ENCODE measurements at regions not wholly inside any gene's neighbourhood (a gene's known extent, or its start where the extent isn't known, plus 50 kb on each side); places are given as distances from the start of the nearest gene placed in this dataset.

GRCh38 chr2:238694922-238695321 lies 153.0 kb upstream of the TWIST2 start:
- peaks cover 0 to 38% (median 17%) of the 10 kb centered on the region in 5 donors for H3K4me1 ChIP-seq (ENCODE audit: control insufficient read depth in 5 of 5, insufficient read depth in 5 of 5, low read length in 5 of 5)
- ATAC-seq (ENCODE audit: insufficient read depth, low FRiP score) = no peak
- no peaks in the 10 kb centered on the region for H3K9me3 ChIP-seq (ENCODE audit: control insufficient read depth in 4 of 4, insufficient read depth in 3 of 4, low read length in 3 of 4)
- TF ChIP-seq CTCF (IDR thresholded peaks at IDR 0.05; ENCODE audit: control extremely low read depth, extremely low read depth) = no peak
- H3K9ac ChIP-seq (ENCODE audit: insufficient read depth in 1 of 2, low read length in 2 of 2) = no peak overlapping the region
- no peak overlapping the region for H3K4me3 ChIP-seq
- 80 to 91% methylated on average over 6 of the region's 6 CpGs for WGBS, 2 donors
- no peak for DNase-seq
- H3K36me3 ChIP-seq (ENCODE audit: control insufficient read depth in 4 of 4, insufficient read depth in 4 of 4, low read length in 4 of 4) = no peaks in the 10 kb centered on the region
- H3K27ac ChIP-seq (ENCODE audit: low read depth in 1 of 2, low read length in 1 of 2) = no peak overlapping the region
- no peaks in the 10 kb centered on the region for H3K27me3 ChIP-seq (ENCODE audit: control insufficient read depth in 3 of 3, insufficient read depth in 3 of 3, low read length in 2 of 3)

GRCh38 chr2:238695538-238695937 lies 152.3 kb upstream of the TWIST2 start:
- H3K27ac ChIP-seq (ENCODE audit: low read depth in 1 of 2, low read length in 1 of 2) = no peak overlapping the region
- DNase-seq = peak; percentile 72 to 93 (median 85)
- WGBS, 2 donors = 54 to 67% methylated on average over 4 of the region's 4 CpGs

GRCh38 chr2:238696331-238696730 lies 151.6 kb upstream of the TWIST2 start:
- WGBS, 2 donors = 89 to 94% methylated on average over 4 of the region's 4 CpGs
- DNase-seq (peak in 1 of 3 donors; percentile 8), ATAC-seq (ENCODE audit: insufficient read depth, low FRiP score) (no peak)
- Histone ChIP-seq H3K36me3 (ENCODE audit: control insufficient read depth in 4 of 4, insufficient read depth in 4 of 4, low read length in 4 of 4) (no peaks in the 10 kb centered on the region), H3K27ac (ENCODE audit: low read depth in 1 of 2, low read length in 1 of 2) (no peak overlapping the region), H3K9me3 (ENCODE audit: control insufficient read depth in 4 of 4, insufficient read depth in 3 of 4, low read length in 3 of 4) (no peaks in the 10 kb centered on the region), H3K9ac (ENCODE audit: insufficient read depth in 1 of 2, low read length in 2 of 2) (no peak overlapping the region), H3K27me3 (ENCODE audit: control insufficient read depth in 3 of 3, insufficient read depth in 3 of 3, low read length in 2 of 3) (no peaks in the 10 kb centered on the region), H3K4me3 (no peak overlapping the region), H3K4me1 (ENCODE audit: control insufficient read depth in 5 of 5, insufficient read depth in 5 of 5, low read length in 5 of 5) (peaks cover 0 to 38% (median 18%) of the 10 kb centered on the region in 5 donors)
- TF ChIP-seq CTCF (IDR thresholded peaks at IDR 0.05; ENCODE audit: control extremely low read depth, extremely low read depth) = no peak

More at GRCh38 chr2:238695538-238695937, 152.3 kb upstream of the TWIST2 start:
- Histone ChIP-seq H3K9me3 (ENCODE audit: control insufficient read depth in 4 of 4, insufficient read depth in 3 of 4, low read length in 3 of 4) (no peaks in the 10 kb centered on the region), H3K27me3 (ENCODE audit: control insufficient read depth in 3 of 3, insufficient read depth in 3 of 3, low read length in 2 of 3) (no peaks in the 10 kb centered on the region), H3K4me1 (ENCODE audit: control insufficient read depth in 5 of 5, insufficient read depth in 5 of 5, low read length in 5 of 5) (peaks cover 0 to 38% (median 17%) of the 10 kb centered on the region in 5 donors), H3K4me3 (no peak overlapping the region), H3K36me3 (ENCODE audit: control insufficient read depth in 4 of 4, insufficient read depth in 4 of 4, low read length in 4 of 4) (no peaks in the 10 kb centered on the region), H3K9ac (ENCODE audit: insufficient read depth in 1 of 2, low read length in 2 of 2) (no peak overlapping the region)
- TF ChIP-seq CTCF (IDR thresholded peaks at IDR 0.05; ENCODE audit: control extremely low read depth, extremely low read depth) = no peak
- no peak for ATAC-seq (ENCODE audit: insufficient read depth, low FRiP score)

- DNase-seq (no peak), ATAC-seq (ENCODE audit: insufficient read depth, low FRiP score) (no peak)
- Histone ChIP-seq H3K27ac (ENCODE audit: low read depth in 1 of 2, low read length in 1 of 2) (no peak overlapping the region), H3K4me3 (no peak overlapping the region), H3K36me3 (ENCODE audit: control insufficient read depth in 4 of 4, insufficient read depth in 4 of 4, low read length in 4 of 4) (no peaks in the 10 kb centered on the region), H3K4me1 (ENCODE audit: control insufficient read depth in 5 of 5, insufficient read depth in 5 of 5, low read length in 5 of 5) (peaks cover 0 to 38% (median 18%) of the 10 kb centered on the region in 5 donors), H3K9me3 (ENCODE audit: control insufficient read depth in 4 of 4, insufficient read depth in 3 of 4, low read length in 3 of 4) (no peaks in the 10 kb centered on the region), H3K27me3 (ENCODE audit: control insufficient read depth in 3 of 3, insufficient read depth in 3 of 3, low read length in 2 of 3) (no peaks in the 10 kb centered on the region), H3K9ac (ENCODE audit: insufficient read depth in 1 of 2, low read length in 2 of 2) (no peak overlapping the region)
- no peak for TF ChIP-seq CTCF (IDR thresholded peaks at IDR 0.05; ENCODE audit: control extremely low read depth, extremely low read depth)
- 80 to 87% methylated on average over 3 of the region's 3 CpGs for WGBS, 2 donors
These were observed 151.1 kb upstream of the TWIST2 start for GRCh38 chr2:238696786-238697185.
